Neutrophil (primary cell): ENCODE measurements at regions not wholly inside any gene's neighbourhood (a gene's known extent, or its start where the extent isn't known, plus 50 kb on each side); places are given as distances from the start of the nearest gene placed in this dataset.

ENCODE experiments used
- H3K27ac ChIP-seq: fragments of 200-600 bp; sonication (generic); 2 replicates; pipeline ENCODE4 v1.5.1; 2016; ENCODE audit warnings: mild to moderate bottlenecking, moderate library complexity
- H3K27me3 ChIP-seq: fragments of 200-600 bp; sonication (generic); 2 replicates; pipeline ENCODE4 v1.6.0; 2016; ENCODE audit warnings: mild to moderate bottlenecking
- H3K36me3 ChIP-seq: fragments of 200-600 bp; sonication (generic); 2 replicates; pipeline ENCODE4 v1.5.1; 2017
- H3K4me1 ChIP-seq, 2 experiments: fragments of 200-600 bp in 1 of 2; sonication (generic) in 1 of 2; 1 replicate in 1 of 2; 2 replicates in 1 of 2; pipeline versions ENCODE4 v1.5.1 to v1.6.1; 2013 to 2016; ENCODE audit warnings: low read depth in 1 of 2, low read length in 1 of 2, mild to moderate bottlenecking in 1 of 2, moderate library complexity in 1 of 2; ENCODE audit not compliant: control insufficient read depth in 1 of 2, insufficient read depth in 1 of 2
- H3K4me3 ChIP-seq, 2 experiments: fragments of 200-600 bp in 1 of 2; sonication (generic) in 1 of 2; 1 replicate in 1 of 2; 2 replicates in 1 of 2; pipeline ENCODE4 v1.5.1; 2013 to 2016; ENCODE audit warnings: low read depth in 1 of 2, low read length in 1 of 2, mild to moderate bottlenecking in 1 of 2, moderate library complexity in 1 of 2
- H3K9me3 ChIP-seq: fragments of 200-600 bp; sonication (generic); 2 replicates; pipeline ENCODE4 v1.5.1; 2016
- CTCF ChIP-seq: fragments of 200-600 bp; sonication (generic); IDR thresholded peaks from 2 replicates; pipeline ENCODE4 v1.5.1; 2016; ENCODE audit warnings: antibody characterized with exemption

GRCh38 chr5:114928644-114929462, 240.9 kb downstream of the TRIM36 start:
- no peaks in the 10 kb centered on the region for H3K27me3 ChIP-seq
- H3K4me1 ChIP-seq, result no peaks in the 10 kb centered on the region
- TF ChIP-seq CTCF, result no peak
- no peak overlapping the region for H3K4me3 ChIP-seq
- H3K27ac ChIP-seq, result no peak overlapping the region
- H3K36me3 ChIP-seq, result no peaks in the 10 kb centered on the region
- peaks cover 4% of the 10 kb centered on the region for H3K9me3 ChIP-seq

- H3K36me3 ChIP-seq, result no peaks in the 10 kb centered on the region
- peaks cover 4% of the 10 kb centered on the region for H3K9me3 ChIP-seq
- H3K27me3 ChIP-seq, result no peaks in the 10 kb centered on the region
- TF ChIP-seq CTCF, result no peak
- no peak overlapping the region for H3K27ac ChIP-seq
- H3K4me1 ChIP-seq, result no peaks in the 10 kb centered on the region
- H3K4me3 ChIP-seq, result no peak overlapping the region
Observed at GRCh38 chr5:114924769-114925168, 244.9 kb downstream of the TRIM36 start.

GRCh38 chr5:114912189-114912920, 257.4 kb downstream of the TRIM36 start:
- Histone ChIP-seq H3K27me3 (no peaks in the 10 kb centered on the region), H3K4me3 (no peak overlapping the region), H3K27ac (no peak overlapping the region), H3K36me3 (no peaks in the 10 kb centered on the region), H3K9me3 (no peaks in the 10 kb centered on the region), H3K4me1 (no peaks in the 10 kb centered on the region)
- no peak for TF ChIP-seq CTCF

GRCh38 chr5:114910727-114911126, 259.0 kb downstream of the TRIM36 start:
- Histone ChIP-seq H3K4me1 (no peaks in the 10 kb centered on the region), H3K27ac (no peak overlapping the region), H3K27me3 (no peaks in the 10 kb centered on the region), H3K4me3 (no peak overlapping the region), H3K9me3 (no peaks in the 10 kb centered on the region), H3K36me3 (no peaks in the 10 kb centered on the region)
- no peak for TF ChIP-seq CTCF

GRCh38 chr5:114909424-114909823, 260.3 kb downstream of the TRIM36 start:
- no peak for TF ChIP-seq CTCF
- Histone ChIP-seq H3K4me3 (no peak overlapping the region), H3K27ac (no peak overlapping the region), H3K9me3 (no peaks in the 10 kb centered on the region), H3K27me3 (no peaks in the 10 kb centered on the region), H3K4me1 (no peaks in the 10 kb centered on the region), H3K36me3 (no peaks in the 10 kb centered on the region)
